NCI-H1930 (cell line): ENCODE measurements at regions not wholly inside any gene's neighbourhood (a gene's known extent, or its start where the extent isn't known, plus 50 kb on each side); places are given as distances from the start of the nearest gene placed in this dataset.
"Not testable (repeated sequence)": the region's sequence is repeated elsewhere in the genome, so short reads cannot be mapped to it uniquely, and the experiment has no call there.

Experiments
- DNase-seq, 2 experiments: peaks; one replicate each; lab custom pipeline; 2025; lab: John Stamatoyannopoulos, UW

GRCh38 chrX:30008031-30008430, 207.3 kb upstream of the MAGEB2 start:
- no peak for DNase-seq

GRCh38 chrX:30010471-30010870, 204.9 kb upstream of the MAGEB2 start:
- no peak for DNase-seq

GRCh38 chrX:30015440-30015839, 199.9 kb upstream of the MAGEB2 start:
- no peak for DNase-seq

GRCh38 chrX:30027636-30028035, 187.7 kb upstream of the MAGEB2 start:
- no peak for DNase-seq

- DNase-seq = not testable (repeated sequence)
Measured at GRCh38 chrX:30036406-30036805, 179.0 kb upstream of the MAGEB2 start.

GRCh38 chrX:30039768-30040167, 175.6 kb upstream of the MAGEB2 start:
- no peak for DNase-seq

GRCh38 chrX:30060718-30061117, 154.6 kb upstream of the MAGEB2 start:
- no peak for DNase-seq

GRCh38 chrX:30065226-30065625, 150.1 kb upstream of the MAGEB2 start:
- no peak for DNase-seq

GRCh38 chrX:30067677-30068076, 147.7 kb upstream of the MAGEB2 start:
- no peak for DNase-seq

- no peak for DNase-seq
Measured at GRCh38 chrX:30085571-30085970, 129.8 kb upstream of the MAGEB2 start.

GRCh38 chrX:30111431-30111830, 103.9 kb upstream of the MAGEB2 start:
- no peak for DNase-seq

GRCh38 chrX:30141966-30142365, 73.4 kb upstream of the MAGEB2 start:
- DNase-seq = peak; percentile 27 to 32

GRCh38 chrX:30144221-30144620, 71.1 kb upstream of the MAGEB2 start:
- DNase-seq = no peak

GRCh38 chrX:30144971-30145731, 70.2 kb upstream of the MAGEB2 start:
- DNase-seq = no peak

- DNase-seq = no peak
Measured at GRCh38 chrX:30147996-30148643, 67.2 kb upstream of the MAGEB2 start.

- not testable (repeated sequence) for DNase-seq
Measured at GRCh38 chrX:30149206-30149605, 66.2 kb upstream of the MAGEB2 start.

GRCh38 chrX:30150196-30150895, 65.0 kb upstream of the MAGEB2 start:
- no peak for DNase-seq

- no peak for DNase-seq
Measured at GRCh38 chrX:30151964-30152363, 63.4 kb upstream of the MAGEB2 start.

GRCh38 chrX:30153175-30153880, 62.0 kb upstream of the MAGEB2 start:
- DNase-seq = no peak

- no peak for DNase-seq
Measured at GRCh38 chrX:30153881-30154260, 61.5 kb upstream of the MAGEB2 start.

GRCh38 chrX:30156009-30156408, 59.4 kb upstream of the MAGEB2 start:
- no peak for DNase-seq

GRCh38 chrX:30156880-30157560, 58.3 kb upstream of the MAGEB2 start:
- no peak for DNase-seq
